ENCODE measurements at regions not wholly inside any gene's neighbourhood (a gene's known extent, or its start where the extent isn't known, plus 50 kb on each side); places are given as distances from the start of the nearest gene placed in this dataset.
"Not testable (repeated sequence)": the region's sequence is repeated elsewhere in the genome, so short reads cannot be mapped to it uniquely, and the experiment has no call there.

DNA sequence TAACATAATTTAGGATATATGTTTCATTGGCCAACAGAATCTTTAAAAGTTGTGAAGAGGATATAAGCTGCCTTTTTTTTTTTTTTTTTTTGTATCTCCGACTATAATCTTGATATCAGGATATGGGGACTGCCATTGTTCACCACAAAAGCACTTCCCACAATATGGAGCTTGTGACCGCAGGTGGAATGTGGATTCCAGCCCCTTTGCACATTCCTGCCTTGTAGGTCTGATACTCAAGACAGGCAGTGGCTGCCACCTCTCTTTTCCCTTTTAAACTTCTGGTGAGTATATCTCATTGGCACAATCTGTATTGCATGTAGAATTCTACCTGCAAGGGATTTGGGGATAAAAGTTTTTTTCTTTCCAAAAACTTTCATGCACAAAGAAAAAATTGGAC, 272.7 kb upstream of the VWC2 start:
- Histone ChIP-seq H3K36me3 (ENCODE audit: insufficient read depth, low read length) (no peaks in the 10 kb centered on the region), H3K9ac (ENCODE audit: low read depth, low read length, poor library complexity, severe bottlenecking) (no peak overlapping the region), H3K79me2 (ENCODE audit: insufficient read depth, low read length) (no peaks in the 10 kb centered on the region), H3K4me3 (ENCODE audit: low read length, poor library complexity, severe bottlenecking) (no peak overlapping the region), H3K27me3 (ENCODE audit: insufficient read depth, low read length, poor library complexity, severe bottlenecking) (no peaks in the 10 kb centered on the region), H3K4me2 (ENCODE audit: low read depth, low read length, poor library complexity, severe bottlenecking) (no peak overlapping the region), H3K4me1 (ENCODE audit: insufficient read depth, low read length, poor library complexity, severe bottlenecking) (no peaks in the 10 kb centered on the region), H2AFZ (ENCODE audit: low read length) (no peak overlapping the region), H3F3A (ENCODE audit: low read depth) (no peaks in the 10 kb centered on the region), H3K9me3 (ENCODE audit: insufficient read depth, low read depth, low read length) (no peaks in the 10 kb centered on the region), H3K9me2 (replicated peaks; ENCODE audit: low read depth, low read length) (no peaks in the 10 kb centered on the region), H4K20me1 (ENCODE audit: insufficient read depth, low read length, poor library complexity, severe bottlenecking) (no peaks in the 10 kb centered on the region)
- TF ChIP-seq, protein P1, sequence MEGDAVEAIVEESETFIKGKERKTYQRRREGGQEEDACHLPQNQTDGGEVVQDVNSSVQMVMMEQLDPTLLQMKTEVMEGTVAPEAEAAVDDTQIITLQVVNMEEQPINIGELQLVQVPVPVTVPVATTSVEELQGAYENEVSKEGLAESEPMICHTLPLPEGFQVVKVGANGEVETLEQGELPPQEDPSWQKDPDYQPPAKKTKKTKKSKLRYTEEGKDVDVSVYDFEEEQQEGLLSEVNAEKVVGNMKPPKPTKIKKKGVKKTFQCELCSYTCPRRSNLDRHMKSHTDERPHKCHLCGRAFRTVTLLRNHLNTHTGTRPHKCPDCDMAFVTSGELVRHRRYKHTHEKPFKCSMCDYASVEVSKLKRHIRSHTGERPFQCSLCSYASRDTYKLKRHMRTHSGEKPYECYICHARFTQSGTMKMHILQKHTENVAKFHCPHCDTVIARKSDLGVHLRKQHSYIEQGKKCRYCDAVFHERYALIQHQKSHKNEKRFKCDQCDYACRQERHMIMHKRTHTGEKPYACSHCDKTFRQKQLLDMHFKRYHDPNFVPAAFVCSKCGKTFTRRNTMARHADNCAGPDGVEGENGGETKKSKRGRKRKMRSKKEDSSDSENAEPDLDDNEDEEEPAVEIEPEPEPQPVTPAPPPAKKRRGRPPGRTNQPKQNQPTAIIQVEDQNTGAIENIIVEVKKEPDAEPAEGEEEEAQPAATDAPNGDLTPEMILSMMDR (conservative IDR thresholded peaks at IDR 0.05; ENCODE audit: low read length), result no peak
- no peak for TF ChIP-seq EZH2phosphoT487 (IDR thresholded peaks at IDR 0.05; ENCODE audit: borderline replicate concordance)

DNA sequence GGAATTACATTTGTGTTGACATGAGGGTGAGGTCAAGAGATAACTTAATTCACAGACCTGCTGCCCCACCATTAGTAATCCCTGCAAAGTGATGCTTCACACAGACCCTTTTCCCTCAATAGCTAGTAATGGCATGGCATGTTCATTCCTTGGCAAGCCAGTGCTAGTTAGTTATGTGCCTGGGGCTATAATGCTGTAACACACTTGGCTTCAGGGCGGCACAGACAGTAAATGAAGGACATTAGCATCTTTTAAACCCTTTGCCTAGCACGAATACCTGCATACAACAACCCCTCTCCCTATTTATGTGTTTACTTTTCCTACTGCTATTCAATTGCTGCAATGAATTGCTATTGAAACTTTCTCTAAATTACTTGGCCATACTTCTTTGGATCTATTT, 266.2 kb upstream of the VWC2 start:
- not testable (repeated sequence) for H3K4me3 ChIP-seq (ENCODE audit: low read length, poor library complexity, severe bottlenecking); H3K9ac ChIP-seq (ENCODE audit: low read depth, low read length, poor library complexity, severe bottlenecking); H3K4me1 ChIP-seq (ENCODE audit: insufficient read depth, low read length, poor library complexity, severe bottlenecking); H3K27me3 ChIP-seq (ENCODE audit: insufficient read depth, low read length, poor library complexity, severe bottlenecking); H3K4me2 ChIP-seq (ENCODE audit: low read depth, low read length, poor library complexity, severe bottlenecking); H3K9me3 ChIP-seq (ENCODE audit: insufficient read depth, low read depth, low read length); H2AFZ ChIP-seq (ENCODE audit: low read length); H3K79me2 ChIP-seq (ENCODE audit: insufficient read depth, low read length); H4K20me1 ChIP-seq (ENCODE audit: insufficient read depth, low read length, poor library complexity, severe bottlenecking); H3F3A ChIP-seq (ENCODE audit: low read depth); H3K36me3 ChIP-seq (ENCODE audit: insufficient read depth, low read length); H3K9me2 ChIP-seq (replicated peaks; ENCODE audit: low read depth, low read length)

DNA sequence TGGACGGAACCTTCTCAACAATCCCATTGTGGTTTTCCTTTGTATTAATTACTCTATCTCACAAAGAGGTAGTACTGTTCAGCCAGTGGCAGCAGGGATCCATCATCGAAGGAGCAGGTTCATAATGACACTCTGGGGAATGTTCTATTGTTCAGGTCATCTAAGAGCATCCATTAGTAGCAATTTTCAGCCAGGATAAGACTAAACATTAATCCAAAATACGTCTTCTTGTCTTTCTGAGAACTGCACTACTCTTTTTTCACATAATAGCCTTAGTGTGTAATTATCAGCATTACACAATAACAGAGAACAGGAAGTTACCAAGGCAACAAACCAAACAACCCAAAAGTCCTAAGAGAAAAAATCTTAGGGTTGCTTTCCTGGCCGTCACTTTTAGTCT, 259.5 kb upstream of the VWC2 start:
- no peaks in the 10 kb centered on the region for H3K79me2 ChIP-seq (ENCODE audit: insufficient read depth, low read length)
- no peak overlapping the region for H3K9ac ChIP-seq (ENCODE audit: low read depth, low read length, poor library complexity, severe bottlenecking)
- H4K20me1 ChIP-seq (ENCODE audit: insufficient read depth, low read length, poor library complexity, severe bottlenecking), result no peaks in the 10 kb centered on the region
- no peak overlapping the region for H3K4me3 ChIP-seq (ENCODE audit: low read length, poor library complexity, severe bottlenecking)
- H2AFZ ChIP-seq (ENCODE audit: low read length), result no peak overlapping the region
- H3K36me3 ChIP-seq (ENCODE audit: insufficient read depth, low read length), result no peaks in the 10 kb centered on the region
- H3F3A ChIP-seq (ENCODE audit: low read depth), result no peaks in the 10 kb centered on the region
- TF ChIP-seq, protein P1 (conservative IDR thresholded peaks at IDR 0.05; ENCODE audit: low read length), result no peak
- TF ChIP-seq EZH2phosphoT487 (IDR thresholded peaks at IDR 0.05; ENCODE audit: borderline replicate concordance), result no peak
- H3K9me3 ChIP-seq (ENCODE audit: insufficient read depth, low read depth, low read length), result no peaks in the 10 kb centered on the region
- no peaks in the 10 kb centered on the region for H3K4me1 ChIP-seq (ENCODE audit: insufficient read depth, low read length, poor library complexity, severe bottlenecking)
- H3K4me2 ChIP-seq (ENCODE audit: low read depth, low read length, poor library complexity, severe bottlenecking), result no peak overlapping the region
- no peaks in the 10 kb centered on the region for H3K9me2 ChIP-seq (replicated peaks; ENCODE audit: low read depth, low read length)
- H3K27me3 ChIP-seq (ENCODE audit: insufficient read depth, low read length, poor library complexity, severe bottlenecking), result no peaks in the 10 kb centered on the region

DNA sequence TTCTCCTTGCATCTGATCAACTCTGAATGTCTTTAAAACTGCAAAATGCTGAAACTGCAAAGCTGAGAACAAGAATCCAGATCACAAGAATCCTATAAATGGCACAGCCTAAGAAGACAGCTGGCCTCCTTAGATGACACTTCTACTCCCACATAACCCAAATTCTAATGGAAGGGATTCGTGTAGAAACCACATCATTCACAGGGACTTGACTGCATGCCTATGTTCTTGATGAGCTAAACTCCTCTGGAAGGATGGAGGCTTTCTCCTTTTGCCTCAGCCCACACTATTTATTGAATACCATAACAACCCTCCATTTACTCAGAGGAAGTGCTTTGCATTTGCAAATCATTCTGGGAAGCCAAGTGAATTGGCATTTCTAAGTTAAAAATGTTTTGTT, 252.5 kb upstream of the VWC2 start:
- Histone ChIP-seq H3K9ac (ENCODE audit: low read depth, low read length, poor library complexity, severe bottlenecking) (no peak overlapping the region), H3K4me3 (ENCODE audit: low read length, poor library complexity, severe bottlenecking) (no peak overlapping the region), H4K20me1 (ENCODE audit: insufficient read depth, low read length, poor library complexity, severe bottlenecking) (no peaks in the 10 kb centered on the region), H2AFZ (ENCODE audit: low read length) (no peak overlapping the region), H3K4me2 (ENCODE audit: low read depth, low read length, poor library complexity, severe bottlenecking) (no peak overlapping the region), H3K27me3 (ENCODE audit: insufficient read depth, low read length, poor library complexity, severe bottlenecking) (no peaks in the 10 kb centered on the region), H3K79me2 (ENCODE audit: insufficient read depth, low read length) (no peaks in the 10 kb centered on the region), H3K4me1 (ENCODE audit: insufficient read depth, low read length, poor library complexity, severe bottlenecking) (no peaks in the 10 kb centered on the region), H3K36me3 (ENCODE audit: insufficient read depth, low read length) (no peaks in the 10 kb centered on the region), H3F3A (ENCODE audit: low read depth) (no peaks in the 10 kb centered on the region), H3K9me3 (ENCODE audit: insufficient read depth, low read depth, low read length) (no peaks in the 10 kb centered on the region), H3K9me2 (replicated peaks; ENCODE audit: low read depth, low read length) (no peaks in the 10 kb centered on the region)
- TF ChIP-seq, protein P1 (conservative IDR thresholded peaks at IDR 0.05; ENCODE audit: low read length), result no peak
- no peak for TF ChIP-seq EZH2phosphoT487 (IDR thresholded peaks at IDR 0.05; ENCODE audit: borderline replicate concordance)

All from Loucy (cell line).